K562 (cell line): ENCODE measurements at regions not wholly inside any gene's neighbourhood (a gene's known extent, or its start where the extent isn't known, plus 50 kb on each side); places are given as distances from the start of the nearest gene placed in this dataset.

Experiments
- NRF1 ChIP-seq, 2 experiments: fragments of 450-650 bp; IDR thresholded peaks in 1 of 2; conservative IDR thresholded peaks in 1 of 2; 2 replicates each; pipeline ENCODE4 v1.6.1; 2014; ENCODE audit warnings: mild to moderate bottlenecking in 2 of 2
- PURB ChIP-seq: sonication (generic); formaldehyde crosslinking; IDR thresholded peaks from 2 replicates; pipeline ENCODE4 v1.9.0; 2021; ENCODE audit warnings: low read depth, mild to moderate bottlenecking, missing genetic modification reagents
- SIX5 ChIP-seq, 2 experiments: IDR thresholded peaks; 2 replicates each; pipeline ENCODE4 v1.6.1; 2011; ENCODE audit warnings: low read length in 2 of 2, borderline replicate concordance in 1 of 2, low read depth in 1 of 2, mild to moderate bottlenecking in 1 of 2, moderate library complexity in 1 of 2; ENCODE audit not compliant: insufficient read depth in 1 of 2
- SRF ChIP-seq, 2 experiments: fragments of 250-450, 450-650 bp in 1 of 2; sonication (Bioruptor Pico) in 1 of 2; sonication (generic) in 1 of 2; formaldehyde crosslinking; IDR thresholded peaks; 2 replicates each; pipeline versions ENCODE4 v1.5.0 to v1.5.1; 2020 to 2022; ENCODE audit warnings: mild to moderate bottlenecking in 1 of 2, missing genetic modification reagents in 1 of 2
- STAT5B ChIP-seq: fragments of 250-450 bp; sonication (Bioruptor Pico); IDR thresholded peaks from 2 replicates; pipeline ENCODE4 v1.8.0; 2021; ENCODE audit warnings: mild to moderate bottlenecking, inconsistent platforms
- U2AF2 ChIP-seq: fragments of 200-400 bp; formaldehyde crosslinking; optimal IDR thresholded peaks from 2 replicates; pipeline ENCODE3; 2017; ENCODE audit warnings: low read depth, mild to moderate bottlenecking, low read length
- ZBTB26 ChIP-seq: fragments of 450-650 bp; formaldehyde crosslinking; IDR thresholded peaks from 2 replicates; pipeline ENCODE4 v1.4.0; 2022; ENCODE audit warnings: missing genetic modification characterization
- ZKSCAN1 ChIP-seq: fragments of 150-350 bp; IDR thresholded peaks from 2 replicates; pipeline ENCODE4 v1.6.1; 2016; ENCODE audit warnings: low read depth, low read length
- ZNF778 ChIP-seq: fragments of 450-650 bp; formaldehyde crosslinking; IDR thresholded peaks from 2 replicates; pipeline ENCODE4 v1.4.0; 2020; ENCODE audit warnings: mild to moderate bottlenecking, moderate library complexity
- TF ChIP-seq, protein P1 (sequence below): fragments of 250-450 bp; sonication (Bioruptor Pico); IDR thresholded peaks from 2 replicates; pipeline ENCODE4 v1.5.0; 2020; ENCODE audit warnings: mild to moderate bottlenecking

GRCh38 chr9:129374231-129374630, 196.2 kb upstream of the IER5L start (continued):
- TF ChIP-seq U2AF2 (no peak), ZNF778 (CRISPR knock-in tag) (no peak), ZKSCAN1 (no peak), NRF1 (conservative IDR thresholded peaks at IDR 0.05 in 1 of 2, IDR thresholded peaks at IDR 0.05 in 1 of 2) (no peak), STAT5B (CRISPR knock-in tag) (no peak), PURB (no peak), SRF (CRISPR knock-in tag; IDR thresholded peaks at IDR 0.05) (no peak), SIX5 (IDR thresholded peaks at IDR 0.05; ENCODE audit: borderline replicate concordance in 1 of 2, insufficient read depth in 1 of 2, low read depth in 1 of 2, low read length in 2 of 2) (no peak), ZBTB26 (CRISPR knock-in tag) (no peak)
- TF ChIP-seq, protein P1, sequence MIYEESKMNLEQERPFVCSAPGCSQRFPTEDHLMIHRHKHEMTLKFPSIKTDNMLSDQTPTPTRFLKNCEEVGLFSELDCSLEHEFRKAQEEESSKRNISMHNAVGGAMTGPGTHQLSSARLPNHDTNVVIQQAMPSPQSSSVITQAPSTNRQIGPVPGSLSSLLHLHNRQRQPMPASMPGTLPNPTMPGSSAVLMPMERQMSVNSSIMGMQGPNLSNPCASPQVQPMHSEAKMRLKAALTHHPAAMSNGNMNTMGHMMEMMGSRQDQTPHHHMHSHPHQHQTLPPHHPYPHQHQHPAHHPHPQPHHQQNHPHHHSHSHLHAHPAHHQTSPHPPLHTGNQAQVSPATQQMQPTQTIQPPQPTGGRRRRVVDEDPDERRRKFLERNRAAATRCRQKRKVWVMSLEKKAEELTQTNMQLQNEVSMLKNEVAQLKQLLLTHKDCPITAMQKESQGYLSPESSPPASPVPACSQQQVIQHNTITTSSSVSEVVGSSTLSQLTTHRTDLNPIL (CRISPR knock-in tag): no peak
